ENCODE measurements at regions not wholly inside any gene's neighbourhood (a gene's known extent, or its start where the extent isn't known, plus 50 kb on each side); places are given as distances from the start of the nearest gene placed in this dataset.

DNA sequence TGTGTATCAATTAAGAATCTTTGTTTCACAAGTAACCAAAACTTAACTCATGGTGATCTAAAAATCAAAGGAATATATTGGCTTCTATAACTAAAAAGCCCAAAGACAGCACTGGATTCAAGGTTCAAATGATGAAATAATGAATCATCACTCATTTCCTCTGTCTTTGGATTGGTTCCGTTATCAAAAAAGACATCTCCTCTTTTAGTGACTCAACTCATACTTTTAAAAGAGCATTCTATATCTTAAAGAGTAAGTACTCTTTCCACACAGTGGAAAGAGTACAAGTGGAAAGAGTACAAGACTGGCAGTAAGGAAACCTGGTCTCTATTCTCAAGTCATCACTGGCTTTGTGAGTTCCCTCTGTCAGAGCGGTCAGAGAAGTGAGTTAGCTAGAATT lies 141.4 kb upstream of the NMUR2 start:
- TF ChIP-seq, protein P1, sequence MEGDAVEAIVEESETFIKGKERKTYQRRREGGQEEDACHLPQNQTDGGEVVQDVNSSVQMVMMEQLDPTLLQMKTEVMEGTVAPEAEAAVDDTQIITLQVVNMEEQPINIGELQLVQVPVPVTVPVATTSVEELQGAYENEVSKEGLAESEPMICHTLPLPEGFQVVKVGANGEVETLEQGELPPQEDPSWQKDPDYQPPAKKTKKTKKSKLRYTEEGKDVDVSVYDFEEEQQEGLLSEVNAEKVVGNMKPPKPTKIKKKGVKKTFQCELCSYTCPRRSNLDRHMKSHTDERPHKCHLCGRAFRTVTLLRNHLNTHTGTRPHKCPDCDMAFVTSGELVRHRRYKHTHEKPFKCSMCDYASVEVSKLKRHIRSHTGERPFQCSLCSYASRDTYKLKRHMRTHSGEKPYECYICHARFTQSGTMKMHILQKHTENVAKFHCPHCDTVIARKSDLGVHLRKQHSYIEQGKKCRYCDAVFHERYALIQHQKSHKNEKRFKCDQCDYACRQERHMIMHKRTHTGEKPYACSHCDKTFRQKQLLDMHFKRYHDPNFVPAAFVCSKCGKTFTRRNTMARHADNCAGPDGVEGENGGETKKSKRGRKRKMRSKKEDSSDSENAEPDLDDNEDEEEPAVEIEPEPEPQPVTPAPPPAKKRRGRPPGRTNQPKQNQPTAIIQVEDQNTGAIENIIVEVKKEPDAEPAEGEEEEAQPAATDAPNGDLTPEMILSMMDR (IDR thresholded peaks at IDR 0.05): no peak
- intact Hi-C loops (cut with micrococcal nuclease): no loop called here
- ATAC-seq (ENCODE audit: low read depth) (no peak), DNase-seq (no peak)
- H3K9me3 Mint-ChIP-seq: no peaks in the 10 kb centered on the region
- POLR2A ChIA-PET: no interaction called here
- CTCF ChIA-PET: no interaction called here
- H3K4me3 Mint-ChIP-seq: no peak overlapping the region
- H3K27ac Mint-ChIP-seq: no peak overlapping the region
- H3K27me3 Mint-ChIP-seq: peaks cover 7% of the 10 kb centered on the region
- no peaks in the 10 kb centered on the region for H3K4me1 Mint-ChIP-seq
- H3K36me3 Mint-ChIP-seq (ENCODE audit: low read depth): no peaks in the 10 kb centered on the region

DNA sequence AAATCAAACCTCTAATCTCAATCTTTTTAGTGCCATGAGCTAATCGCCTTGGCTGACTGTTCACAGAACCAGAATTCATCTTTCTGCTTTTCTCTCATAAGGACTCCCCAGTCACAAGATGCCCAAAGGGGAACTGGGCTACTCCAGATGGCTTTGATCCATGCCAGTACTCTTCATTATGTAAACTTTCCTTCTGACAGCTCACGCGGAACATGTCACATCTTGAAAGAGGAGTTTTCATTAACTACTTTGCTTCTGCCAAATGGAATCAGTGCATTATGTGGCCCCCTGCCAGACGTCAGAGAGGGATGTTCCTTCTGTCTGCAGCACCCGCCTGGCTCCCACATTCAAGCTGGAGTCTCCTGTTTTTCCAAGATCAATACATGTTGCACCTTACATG lies 142.1 kb upstream of the NMUR2 start:
- DNase-seq (no peak), ATAC-seq (ENCODE audit: low read depth) (no peak)
- no peaks in the 10 kb centered on the region for H3K9me3 Mint-ChIP-seq
- no peaks in the 10 kb centered on the region for H3K36me3 Mint-ChIP-seq (ENCODE audit: low read depth)
- POLR2A ChIA-PET: no interaction called here
- TF ChIP-seq, protein P1 (IDR thresholded peaks at IDR 0.05): no peak
- no peak overlapping the region for H3K27ac Mint-ChIP-seq
- CTCF ChIA-PET: no interaction called here
- intact Hi-C loops (cut with micrococcal nuclease): no loop called here
- peaks cover 7% of the 10 kb centered on the region for H3K27me3 Mint-ChIP-seq
- no peak overlapping the region for H3K4me3 Mint-ChIP-seq
- H3K4me1 Mint-ChIP-seq: no peaks in the 10 kb centered on the region

DNA sequence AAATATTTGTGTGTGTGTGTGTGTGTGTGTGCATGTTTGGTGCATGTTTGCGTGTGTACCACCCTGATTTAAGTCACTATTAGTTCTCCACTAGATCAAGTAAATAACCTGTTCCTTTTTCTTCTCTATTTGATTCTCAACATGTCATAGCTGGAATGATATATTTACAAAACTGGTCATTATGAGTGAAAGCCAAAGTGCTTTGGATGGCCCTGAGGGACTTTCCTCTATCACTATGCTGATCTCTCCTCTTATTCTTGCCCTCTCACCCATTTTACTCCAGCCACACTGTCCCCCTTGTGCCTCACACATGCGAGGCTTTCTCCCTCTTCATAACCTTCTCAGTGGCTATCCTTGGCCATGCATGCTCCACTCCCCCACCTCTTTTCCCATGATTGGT lies 144.6 kb upstream of the NMUR2 start:
- H3K4me1 Mint-ChIP-seq: no peaks in the 10 kb centered on the region
- intact Hi-C loops (cut with micrococcal nuclease): no loop called here
- CTCF ChIA-PET: no interaction called here

DNA sequence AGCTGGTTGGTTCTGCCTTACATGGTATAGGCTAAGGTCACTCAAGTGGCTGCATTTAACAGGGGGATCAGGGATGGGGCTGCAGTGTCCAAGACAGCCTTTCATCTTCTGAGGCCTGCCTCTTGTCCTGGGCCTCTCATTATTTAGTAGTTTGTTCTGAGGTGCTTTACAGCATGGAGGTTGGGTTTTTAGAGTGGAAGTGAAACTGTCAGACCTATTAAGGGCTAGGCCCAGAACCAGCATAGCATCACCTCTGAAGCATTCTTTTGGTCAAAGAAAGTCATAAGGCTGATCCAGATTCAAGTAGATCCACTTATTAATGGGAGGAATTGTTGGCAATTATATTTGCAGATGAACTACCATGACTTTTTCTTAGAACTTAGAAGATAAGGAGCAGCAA lies 146.0 kb upstream of the NMUR2 start:
- ATAC-seq (ENCODE audit: low read depth) (no peak), DNase-seq (no peak)
- TF ChIP-seq, protein P1 (IDR thresholded peaks at IDR 0.05): no peak
- H3K4me3 Mint-ChIP-seq: no peak overlapping the region
- no peak overlapping the region for H3K27ac Mint-ChIP-seq
- no peaks in the 10 kb centered on the region for H3K4me1 Mint-ChIP-seq
- no peaks in the 10 kb centered on the region for H3K27me3 Mint-ChIP-seq
- ChIA-PET CTCF (interaction anchor here (1.0 kb wide), 1 partner anchor 9 kb away, joined by 4 read pairs; no protein-coding TSS in a partner anchor), POLR2A (no interaction called here)
- H3K36me3 Mint-ChIP-seq (ENCODE audit: low read depth): no peaks in the 10 kb centered on the region
- no peaks in the 10 kb centered on the region for H3K9me3 Mint-ChIP-seq
- intact Hi-C loops (cut with micrococcal nuclease): no loop called here

More for the DNA sequence above, 144.6 kb upstream of the NMUR2 start:
- Mint-ChIP-seq H3K4me3 (no peak overlapping the region), H3K27ac (no peak overlapping the region), H3K27me3 (no peaks in the 10 kb centered on the region), H3K36me3 (ENCODE audit: low read depth) (no peaks in the 10 kb centered on the region), H3K9me3 (no peaks in the 10 kb centered on the region)
- DNase-seq (no peak), ATAC-seq (ENCODE audit: low read depth) (no peak)
- POLR2A ChIA-PET: no interaction called here
- TF ChIP-seq, protein P1 (IDR thresholded peaks at IDR 0.05): no peak

DNA sequence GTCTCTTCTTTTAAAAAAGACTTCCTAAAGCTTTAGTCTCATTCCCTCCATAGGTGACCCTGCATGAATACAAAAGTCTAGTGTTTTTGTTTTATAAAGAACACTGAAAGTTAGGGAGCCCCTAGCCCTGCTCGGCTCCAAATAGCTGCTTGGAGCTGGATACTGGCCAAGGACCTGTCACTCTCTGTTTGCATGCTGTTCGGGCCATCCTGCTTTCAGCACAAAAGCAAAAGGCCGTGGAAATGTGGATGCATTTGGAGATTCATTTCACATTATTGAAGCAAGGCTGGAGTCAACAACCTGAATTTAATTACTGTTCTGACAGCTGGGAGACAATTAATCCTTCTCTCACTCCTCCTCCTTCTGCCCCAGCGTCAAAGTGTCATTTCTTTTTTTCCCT lies 151.7 kb upstream of the NMUR2 start:
- no peak overlapping the region for H3K27ac Mint-ChIP-seq
- ChIA-PET POLR2A (no interaction called here), CTCF (no interaction called here)
- H3K4me3 Mint-ChIP-seq: no peak overlapping the region
- no peaks in the 10 kb centered on the region for H3K36me3 Mint-ChIP-seq (ENCODE audit: low read depth)
- ATAC-seq (ENCODE audit: low read depth) (no peak), DNase-seq (no peak)
- intact Hi-C loops (cut with micrococcal nuclease): no loop called here
- no peaks in the 10 kb centered on the region for H3K9me3 Mint-ChIP-seq
- no peaks in the 10 kb centered on the region for H3K4me1 Mint-ChIP-seq
- H3K27me3 Mint-ChIP-seq: no peaks in the 10 kb centered on the region
- TF ChIP-seq, protein P1 (IDR thresholded peaks at IDR 0.05): no peak

Measured in activated B cell treated with CpG ODN at 0.5 μM for 24 hours (primary cell).